Glutamatergic neuron (in vitro differentiated cells): ENCODE measurements at regions not wholly inside any gene's neighbourhood (a gene's known extent, or its start where the extent isn't known, plus 50 kb on each side); places are given as distances from the start of the nearest gene placed in this dataset.

Experiments
- DNase-seq: peaks from one replicate; pipeline ENCODE4 v3.0.0; 2022
- H3K27ac Mint-ChIP-seq: one replicate; pipeline ENCODE4 v1.8.0; 2020; ENCODE audit warnings: mild to moderate bottlenecking, mixed read lengths, inconsistent platforms; ENCODE audit not compliant: unreplicated experiment
- H3K27me3 Mint-ChIP-seq: one replicate; pipeline ENCODE4 v1.8.0; 2020; ENCODE audit warnings: mild to moderate bottlenecking, moderate library complexity, mixed read lengths, inconsistent platforms; ENCODE audit not compliant: unreplicated experiment
- H3K36me3 Mint-ChIP-seq: one replicate; pipeline ENCODE4 v1.8.0; 2020; ENCODE audit warnings: mild to moderate bottlenecking, mixed read lengths, inconsistent platforms; ENCODE audit not compliant: unreplicated experiment
- H3K4me1 Mint-ChIP-seq: one replicate; pipeline ENCODE4 v1.8.0; 2020; ENCODE audit warnings: mild to moderate bottlenecking, low read depth, mixed read lengths, inconsistent platforms; ENCODE audit not compliant: unreplicated experiment
- H3K4me3 Mint-ChIP-seq: one replicate; pipeline ENCODE4 v1.8.0; 2020; ENCODE audit warnings: mild to moderate bottlenecking, mixed read lengths, inconsistent platforms; ENCODE audit not compliant: unreplicated experiment
- H3K9me3 Mint-ChIP-seq: one replicate; pipeline ENCODE4 v1.8.0; 2020; ENCODE audit warnings: mild to moderate bottlenecking, moderate library complexity, mixed read lengths, inconsistent platforms; ENCODE audit not compliant: unreplicated experiment
- TF ChIP-seq, protein P1 (sequence below): fragments of 200-600 bp; sonication (generic); IDR thresholded peaks from one replicate; pipeline ENCODE4 v1.5.0; 2021; ENCODE audit not compliant: partially characterized antibody, unreplicated experiment

DNA sequence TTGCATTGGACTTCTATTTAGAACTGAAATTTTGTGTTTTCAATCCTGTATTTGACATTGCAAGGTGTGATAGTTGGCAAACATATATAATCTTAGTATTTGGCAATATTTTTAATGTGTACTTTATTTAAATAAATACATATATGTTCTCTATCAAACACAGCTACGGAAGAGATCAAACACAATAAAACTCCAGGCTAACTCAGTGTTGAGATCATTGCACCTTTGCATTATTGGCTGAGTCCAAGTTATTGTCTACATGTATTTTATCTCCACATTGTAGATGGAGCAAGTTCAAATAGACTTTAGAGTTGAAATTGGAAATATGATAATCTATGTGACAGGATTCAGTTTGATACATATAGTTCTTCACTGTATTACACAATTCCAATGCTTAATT lies 176.7 kb downstream of the ST6GAL2 start:
- H3K4me3 Mint-ChIP-seq, result no peak overlapping the region
- H3K4me1 Mint-ChIP-seq, result no peaks in the 10 kb centered on the region
- TF ChIP-seq, protein P1, sequence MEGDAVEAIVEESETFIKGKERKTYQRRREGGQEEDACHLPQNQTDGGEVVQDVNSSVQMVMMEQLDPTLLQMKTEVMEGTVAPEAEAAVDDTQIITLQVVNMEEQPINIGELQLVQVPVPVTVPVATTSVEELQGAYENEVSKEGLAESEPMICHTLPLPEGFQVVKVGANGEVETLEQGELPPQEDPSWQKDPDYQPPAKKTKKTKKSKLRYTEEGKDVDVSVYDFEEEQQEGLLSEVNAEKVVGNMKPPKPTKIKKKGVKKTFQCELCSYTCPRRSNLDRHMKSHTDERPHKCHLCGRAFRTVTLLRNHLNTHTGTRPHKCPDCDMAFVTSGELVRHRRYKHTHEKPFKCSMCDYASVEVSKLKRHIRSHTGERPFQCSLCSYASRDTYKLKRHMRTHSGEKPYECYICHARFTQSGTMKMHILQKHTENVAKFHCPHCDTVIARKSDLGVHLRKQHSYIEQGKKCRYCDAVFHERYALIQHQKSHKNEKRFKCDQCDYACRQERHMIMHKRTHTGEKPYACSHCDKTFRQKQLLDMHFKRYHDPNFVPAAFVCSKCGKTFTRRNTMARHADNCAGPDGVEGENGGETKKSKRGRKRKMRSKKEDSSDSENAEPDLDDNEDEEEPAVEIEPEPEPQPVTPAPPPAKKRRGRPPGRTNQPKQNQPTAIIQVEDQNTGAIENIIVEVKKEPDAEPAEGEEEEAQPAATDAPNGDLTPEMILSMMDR, result no peak
- no peak overlapping the region for H3K27ac Mint-ChIP-seq
- H3K36me3 Mint-ChIP-seq, result peaks cover 13% of the 10 kb centered on the region
- peaks cover 7% of the 10 kb centered on the region for H3K9me3 Mint-ChIP-seq
- DNase-seq, result no peak
- H3K27me3 Mint-ChIP-seq, result no peaks in the 10 kb centered on the region

DNA sequence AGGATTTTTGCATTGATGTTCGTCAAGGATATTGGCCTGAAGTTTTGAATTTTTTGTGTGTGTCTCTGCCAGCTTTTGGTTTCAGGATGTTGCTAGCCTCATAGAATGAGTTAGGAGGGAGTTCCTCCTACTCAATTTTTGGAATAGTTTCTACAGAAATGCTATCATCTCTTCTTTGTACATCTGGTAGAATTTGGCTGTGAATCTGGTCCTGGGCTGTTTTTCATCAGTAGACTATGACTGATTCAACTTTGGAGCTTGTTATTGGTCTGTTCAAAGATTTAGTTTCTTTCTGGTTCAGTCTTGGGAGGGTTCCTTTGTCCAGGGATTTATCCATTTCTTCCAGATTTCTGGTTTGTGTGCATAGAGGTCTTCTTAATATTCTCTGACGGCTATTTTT lies 166.7 kb downstream of the ST6GAL2 start:
- Mint-ChIP-seq H3K4me1 (no peaks in the 10 kb centered on the region), H3K9me3 (peaks cover 1% of the 10 kb centered on the region), H3K4me3 (no peak overlapping the region), H3K27ac (no peak overlapping the region), H3K27me3 (peaks cover 3% of the 10 kb centered on the region), H3K36me3 (peaks cover 7% of the 10 kb centered on the region)
- DNase-seq, result no peak
- TF ChIP-seq, protein P1, result no peak

DNA sequence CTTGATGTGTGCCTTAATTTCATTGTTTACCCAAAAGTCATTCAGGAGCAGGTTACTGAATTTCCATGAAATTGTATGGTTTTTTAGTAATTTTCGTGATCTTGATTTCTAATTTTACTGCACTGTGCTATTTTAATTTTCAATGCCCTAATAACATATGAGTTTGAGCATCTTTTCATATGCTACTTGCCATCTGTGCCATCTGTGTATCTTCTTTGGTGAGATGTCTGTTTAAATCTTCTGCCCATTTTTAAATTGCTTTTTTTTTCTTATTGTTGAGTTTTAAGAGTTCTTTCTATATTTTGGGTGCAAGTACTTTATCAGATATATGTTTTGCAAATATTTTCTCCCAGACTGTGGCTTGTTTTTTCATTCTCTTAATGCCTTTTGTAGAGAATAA lies 165.9 kb downstream of the ST6GAL2 start:
- no peak overlapping the region for H3K4me3 Mint-ChIP-seq
- H3K36me3 Mint-ChIP-seq, result peaks cover 7% of the 10 kb centered on the region
- no peaks in the 10 kb centered on the region for H3K4me1 Mint-ChIP-seq
- peaks cover 1% of the 10 kb centered on the region for H3K9me3 Mint-ChIP-seq
- H3K27me3 Mint-ChIP-seq, result peaks cover 4% of the 10 kb centered on the region
- H3K27ac Mint-ChIP-seq, result no peak overlapping the region
- no peak for DNase-seq
- TF ChIP-seq, protein P1, result no peak

DNA sequence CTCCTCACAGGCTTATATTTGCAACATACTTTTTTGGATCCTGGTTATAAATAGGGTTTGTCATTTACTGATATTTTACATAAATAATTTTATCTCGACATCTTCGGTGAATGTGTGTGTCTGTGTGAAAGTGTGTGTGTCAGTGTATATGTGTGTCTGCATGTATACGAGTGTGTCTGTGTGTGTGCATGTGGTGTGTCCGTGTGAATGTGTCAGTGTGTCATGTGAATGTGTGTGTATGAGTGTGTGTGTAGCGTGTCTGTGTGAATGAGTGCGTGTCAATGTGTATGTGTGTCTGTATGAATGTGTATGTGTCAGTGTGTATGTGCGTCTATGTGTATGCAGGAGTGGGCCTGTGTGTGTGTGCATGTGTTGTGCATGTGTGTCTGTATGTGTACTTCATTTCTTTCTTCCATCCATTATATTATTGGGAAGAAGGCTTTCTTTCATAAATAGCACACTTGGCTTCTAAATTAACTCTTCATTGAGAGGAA lies 161.6 kb downstream of the ST6GAL2 start:
- Mint-ChIP-seq H3K27me3 (peaks cover 6% of the 10 kb centered on the region), H3K27ac (no peak overlapping the region), H3K36me3 (peaks cover 7% of the 10 kb centered on the region), H3K4me3 (no peak overlapping the region), H3K4me1 (no peaks in the 10 kb centered on the region), H3K9me3 (no peaks in the 10 kb centered on the region)
- TF ChIP-seq, protein P1, result no peak
- no peak for DNase-seq

DNA sequence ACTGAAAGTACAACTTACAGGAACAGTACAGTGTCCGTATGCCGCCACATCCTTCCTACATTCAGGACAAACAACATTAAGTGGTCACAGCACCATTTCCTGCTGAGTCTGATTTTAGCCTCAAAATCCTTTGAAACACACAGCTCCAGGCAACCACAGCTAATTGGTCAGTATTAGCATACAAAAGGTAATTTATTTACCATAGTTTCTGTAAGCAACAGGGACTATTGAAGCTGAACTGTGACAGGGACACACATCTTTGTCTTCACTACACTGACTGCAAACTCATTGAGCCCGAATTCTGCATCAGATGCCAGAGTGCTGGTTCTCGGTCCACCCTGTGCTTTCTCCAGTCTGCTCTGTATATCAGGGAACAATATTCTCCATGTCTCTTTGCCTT lies 151.8 kb downstream of the ST6GAL2 start:
- peaks cover 7% of the 10 kb centered on the region for H3K9me3 Mint-ChIP-seq
- no peaks in the 10 kb centered on the region for H3K27me3 Mint-ChIP-seq
- DNase-seq, result no peak
- no peak overlapping the region for H3K4me3 Mint-ChIP-seq
- TF ChIP-seq, protein P1, result no peak
- H3K27ac Mint-ChIP-seq, result no peak overlapping the region
- H3K4me1 Mint-ChIP-seq, result no peaks in the 10 kb centered on the region
- no peaks in the 10 kb centered on the region for H3K36me3 Mint-ChIP-seq
